GM18499 (cell line): ENCODE measurements at regions not wholly inside any gene's neighbourhood (a gene's known extent, or its start where the extent isn't known, plus 50 kb on each side); places are given as distances from the start of the nearest gene placed in this dataset.
"Not testable (repeated sequence)": the region's sequence is repeated elsewhere in the genome, so short reads cannot be mapped to it uniquely, and the experiment has no call there.

Experiments
- ATAC-seq: cut with Tn5 transposase; IDR thresholded peaks from one replicate; pipeline ENCODE4 v1.9.1; 2021; ENCODE audit warnings: moderate number of reproducible peaks; ENCODE audit not compliant: insufficient read depth, unreplicated experiment

DNA sequence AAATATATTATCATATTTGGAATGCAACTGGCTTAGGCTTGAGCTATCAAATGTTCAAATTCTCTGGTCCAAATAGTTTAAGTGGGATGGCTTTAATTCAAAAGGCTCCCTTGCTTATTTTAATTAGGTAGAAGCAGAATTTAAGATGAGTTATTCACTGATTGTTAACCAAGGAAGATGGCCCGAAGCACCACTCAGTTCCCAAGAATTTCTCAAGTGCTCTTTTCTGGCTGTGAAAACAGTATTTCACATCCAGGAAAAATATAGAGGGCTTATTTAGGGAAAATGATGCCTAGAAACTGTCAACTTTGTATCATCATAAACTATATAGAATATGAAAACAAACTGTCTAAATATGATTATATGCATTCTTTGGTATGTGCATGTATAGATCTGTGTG lies 246.5 kb upstream of the SFRP2 start:
- no peak for ATAC-seq

DNA sequence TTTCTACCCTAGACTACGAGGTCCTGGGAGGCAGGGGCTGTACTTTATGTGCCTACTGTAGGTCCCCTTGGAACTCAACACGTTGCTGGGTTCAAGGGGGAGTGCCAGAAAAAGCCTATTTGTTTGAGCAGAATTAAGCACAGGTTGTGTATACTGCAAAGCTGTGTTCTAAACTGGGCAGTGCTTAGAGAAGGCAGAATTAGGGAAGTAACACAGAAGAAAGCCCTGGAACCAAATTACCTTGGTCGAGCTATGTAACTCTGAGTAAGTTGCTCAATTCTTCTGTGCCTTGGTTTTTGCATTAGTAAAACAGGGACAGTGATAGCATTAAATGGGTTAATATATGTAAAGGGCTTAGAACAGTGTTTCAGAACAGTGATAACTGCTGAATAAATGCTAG lies 245.0 kb upstream of the SFRP2 start:
- ATAC-seq, result no peak

DNA sequence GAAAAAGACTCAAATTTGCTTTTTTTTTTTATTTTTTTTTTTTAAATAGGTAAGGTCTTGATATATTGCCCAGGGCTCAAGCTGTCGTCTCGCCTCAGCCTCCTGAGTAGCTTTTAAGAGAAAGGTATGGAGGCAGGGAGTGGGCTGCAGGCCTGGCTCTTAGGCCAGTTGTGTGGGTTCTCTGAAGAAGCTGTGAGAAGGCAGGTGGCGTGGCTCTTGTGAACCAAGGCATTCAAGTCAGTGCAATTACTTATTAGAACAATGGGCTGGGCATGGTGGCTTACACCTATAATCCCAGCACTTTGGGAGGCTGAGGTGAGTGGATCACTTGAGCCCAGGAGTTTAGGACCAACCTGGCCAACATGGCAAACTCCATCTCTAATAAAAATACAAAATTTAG lies 244.0 kb upstream of the SFRP2 start:
- ATAC-seq, result no peak

DNA sequence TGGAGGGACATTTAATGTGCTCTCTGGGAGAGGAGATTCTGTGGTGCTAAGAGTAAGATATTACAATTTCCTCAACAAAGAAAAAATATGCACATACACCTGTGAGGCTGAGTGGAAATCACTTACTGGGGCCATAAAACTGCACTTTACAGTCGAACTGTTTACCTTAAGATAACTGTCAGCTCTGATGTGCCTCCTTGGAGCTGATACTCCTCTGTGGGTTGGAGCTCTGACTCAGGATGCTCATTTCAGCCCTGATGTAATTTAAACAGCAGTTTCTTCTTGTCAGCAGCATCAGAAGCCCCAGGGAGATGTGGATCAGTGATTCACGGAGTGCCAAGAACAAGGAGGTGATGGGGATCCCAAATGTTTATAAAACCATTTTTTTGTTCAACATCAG lies 241.9 kb upstream of the SFRP2 start:
- ATAC-seq, result no peak

DNA sequence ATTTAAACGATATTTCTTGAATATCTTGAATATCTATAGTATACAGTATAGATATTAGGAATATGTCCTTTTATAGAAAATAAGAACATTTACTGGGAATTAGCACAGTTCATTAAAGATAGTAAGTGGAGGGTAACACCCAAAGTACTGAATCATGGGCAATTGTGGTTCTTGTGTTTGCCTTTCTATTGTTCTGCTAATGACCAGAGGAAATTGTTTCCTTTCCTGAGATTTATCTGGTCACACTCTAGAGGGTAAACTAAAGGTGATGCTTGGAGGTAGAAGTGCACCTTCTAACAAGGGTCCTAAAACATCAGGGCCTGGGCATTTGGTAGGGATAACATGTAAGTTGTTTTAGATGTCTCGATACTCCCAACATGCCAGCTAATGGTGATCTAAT lies 241.3 kb upstream of the SFRP2 start:
- no peak for ATAC-seq

DNA sequence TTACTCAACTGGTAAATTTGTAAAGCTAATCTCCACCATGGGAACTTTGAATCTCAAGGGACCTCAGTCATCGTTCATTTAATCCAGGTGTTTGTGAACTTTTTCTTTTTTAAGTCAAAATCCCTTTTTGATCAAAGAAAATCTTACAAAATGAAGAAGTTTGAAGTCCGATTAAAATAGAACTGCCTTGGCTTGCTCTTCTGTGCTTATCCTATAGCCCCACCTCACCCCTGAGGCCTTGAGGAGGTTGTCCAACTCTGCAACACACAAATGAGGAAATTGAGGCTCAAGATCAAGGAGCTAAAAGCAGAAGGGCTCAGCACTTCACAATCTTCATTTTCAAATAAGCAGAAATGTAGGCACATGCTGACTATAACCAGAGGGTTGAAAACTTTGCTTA lies 240.3 kb upstream of the SFRP2 start:
- no peak for ATAC-seq

DNA sequence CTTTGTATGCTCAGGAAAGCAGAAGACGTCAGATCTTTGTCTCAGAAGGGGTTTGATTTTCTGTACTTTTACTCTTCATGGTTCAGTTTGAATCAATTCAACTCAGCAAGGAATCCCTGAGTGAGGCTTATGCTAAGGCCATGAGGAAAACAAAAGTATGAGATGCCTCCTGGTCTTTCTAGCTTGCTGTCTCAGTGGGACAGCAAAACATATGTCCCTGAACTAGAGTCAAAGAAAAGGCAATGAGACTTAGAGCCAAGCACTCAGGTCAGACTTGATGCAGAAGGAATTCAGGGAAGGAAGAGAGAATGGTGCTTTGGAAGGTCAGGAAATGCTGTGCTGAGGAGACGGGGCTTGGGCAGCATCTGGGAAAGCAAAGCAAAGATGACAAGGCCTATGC lies 236.2 kb upstream of the SFRP2 start:
- no peak for ATAC-seq

DNA sequence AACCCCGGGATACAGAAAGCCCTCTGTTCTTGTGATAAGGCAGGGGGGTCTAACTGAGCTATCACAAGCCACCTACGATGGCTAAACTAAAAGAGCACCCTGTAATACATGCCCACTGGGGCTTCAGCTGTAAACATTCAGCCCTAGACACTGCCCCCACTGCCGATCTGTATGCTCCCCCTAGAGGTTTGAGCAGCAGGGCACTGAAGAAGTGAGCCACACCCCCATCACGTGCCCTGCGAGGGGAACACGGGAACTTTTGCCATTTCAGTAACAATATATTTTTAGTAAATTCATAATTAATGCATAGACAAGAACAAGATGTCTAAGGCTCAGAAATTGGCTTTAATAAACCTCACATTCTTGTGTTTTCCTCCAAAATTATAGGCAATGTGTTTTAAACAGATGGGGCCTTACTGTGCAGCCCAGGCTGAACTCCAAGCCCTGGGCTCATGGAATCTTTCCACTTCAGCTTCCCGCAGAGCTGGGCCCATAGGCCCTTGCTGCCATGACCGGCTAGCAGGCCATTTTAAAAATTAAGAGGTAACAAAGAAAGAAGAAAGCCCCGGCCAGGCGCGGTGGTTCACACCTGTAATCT lies 235.3 kb upstream of the SFRP2 start:
- no peak for ATAC-seq

DNA sequence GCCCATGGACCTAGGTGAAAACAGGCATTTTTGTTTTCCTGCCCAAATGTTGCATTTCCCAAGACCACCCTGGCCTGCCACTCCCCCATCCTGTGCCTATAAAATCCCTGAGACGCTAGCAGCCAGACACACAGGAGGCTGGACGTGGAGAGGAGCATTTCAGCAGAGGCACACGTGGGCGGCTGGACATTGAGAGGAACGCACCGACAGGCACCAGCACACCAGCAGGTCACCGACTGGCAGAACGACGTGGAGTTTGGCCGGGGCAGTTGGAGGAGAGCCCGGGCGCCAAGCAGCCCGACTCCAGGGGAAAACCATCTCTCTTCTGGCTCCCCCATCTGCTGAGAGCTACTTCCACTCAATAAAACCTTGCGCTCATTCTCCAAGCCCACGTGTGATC lies 234.8 kb upstream of the SFRP2 start:
- not testable (repeated sequence) for ATAC-seq

DNA sequence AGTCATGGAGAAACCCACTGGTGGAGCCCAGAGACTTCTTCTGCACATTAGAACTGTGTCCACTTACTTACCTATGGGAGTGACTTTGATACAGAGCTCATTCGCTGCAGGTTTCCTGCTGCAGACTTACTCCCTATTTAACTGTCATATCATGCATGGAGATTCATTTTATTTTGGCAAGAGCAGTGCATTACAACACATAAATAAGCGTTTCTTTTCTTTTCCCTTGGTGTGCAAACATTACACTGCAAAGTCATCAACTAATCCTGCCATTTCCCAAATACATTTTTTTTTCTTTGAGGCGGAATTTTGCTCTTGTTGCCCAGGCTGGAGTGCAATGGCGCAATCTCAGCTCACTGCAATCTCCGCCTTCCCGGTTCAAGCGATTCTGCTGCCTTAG lies 230.9 kb upstream of the SFRP2 start:
- ATAC-seq, result no peak

DNA sequence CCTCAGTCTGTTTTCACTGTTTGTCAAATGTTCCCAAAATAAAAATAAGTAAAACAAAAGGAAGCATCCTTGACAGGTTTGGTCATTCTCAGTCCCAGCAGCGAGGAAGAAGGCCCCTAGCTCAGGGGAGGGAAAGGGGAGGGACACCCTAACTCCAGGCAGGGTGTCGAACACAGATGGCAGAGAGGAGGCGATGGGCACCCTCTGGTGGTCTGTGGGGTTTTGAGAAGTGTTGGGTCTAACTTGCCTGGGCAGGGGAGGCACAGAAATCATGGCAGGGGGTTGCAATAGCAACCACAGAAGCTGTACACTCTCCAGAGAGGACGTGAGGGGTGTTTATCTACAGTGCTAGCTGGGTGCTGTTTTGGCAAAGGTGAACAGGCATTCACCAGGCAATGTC lies 229.8 kb upstream of the SFRP2 start:
- no peak for ATAC-seq

DNA sequence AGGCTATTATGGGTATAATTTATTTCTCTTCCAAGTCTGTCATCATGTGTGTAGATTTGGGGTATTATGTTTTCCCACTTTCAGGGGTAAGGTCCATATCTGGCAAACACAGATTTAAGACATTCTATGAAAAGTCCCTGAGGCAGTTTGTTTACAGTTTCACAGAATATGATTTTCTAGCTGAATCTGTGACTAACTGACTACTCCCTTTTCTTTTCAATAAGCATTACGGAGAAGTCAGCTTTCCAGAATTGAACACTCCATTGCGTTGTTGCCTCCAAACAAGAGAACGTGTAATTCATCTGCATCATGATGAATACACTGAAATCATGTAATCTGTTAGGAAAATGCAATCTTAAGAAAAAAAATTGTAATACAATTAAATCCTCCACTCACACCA lies 226.7 kb upstream of the SFRP2 start:
- no peak for ATAC-seq

DNA sequence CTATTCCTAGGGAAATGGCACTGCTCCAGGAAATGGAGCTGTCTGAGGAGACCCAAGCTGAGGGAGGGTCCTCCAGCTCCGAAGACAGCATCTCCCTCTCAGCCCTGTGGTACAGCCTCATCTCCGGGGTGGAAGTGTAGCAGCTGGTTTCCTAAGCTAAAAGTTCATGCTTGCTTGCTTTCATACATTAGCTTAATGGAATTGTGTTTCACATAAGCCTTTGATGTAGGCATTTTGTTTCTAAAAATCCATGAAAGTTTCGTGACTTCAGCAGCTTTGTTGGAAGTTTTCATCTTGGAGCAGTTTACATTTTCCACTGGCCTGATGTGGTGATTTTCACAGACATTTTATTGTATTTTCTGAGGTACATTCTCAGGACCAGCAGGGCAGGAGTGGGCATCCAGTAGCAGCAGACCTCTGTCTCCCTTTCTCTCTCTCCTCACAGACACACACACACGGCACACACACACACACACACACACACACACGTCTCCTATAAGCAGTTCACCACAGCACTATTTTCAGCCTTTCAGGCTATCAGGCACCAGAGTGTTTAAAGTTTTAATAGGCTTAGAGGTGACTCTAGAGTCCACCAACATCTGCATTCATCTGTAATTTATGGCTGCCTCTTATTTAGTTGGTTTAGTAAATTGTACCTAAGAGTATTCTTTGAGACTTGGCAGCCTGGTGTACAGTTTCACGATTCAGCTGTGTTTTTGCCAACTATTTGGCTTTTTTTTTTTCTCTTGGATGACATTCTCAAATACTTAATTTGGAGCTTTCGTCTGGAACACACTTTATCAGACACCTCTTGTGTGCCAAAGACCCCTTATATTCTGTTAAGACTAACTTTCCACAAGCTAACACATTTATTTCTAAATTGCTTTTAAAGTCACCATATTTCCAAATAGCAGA lies 225.8 kb upstream of the SFRP2 start:
- no peak for ATAC-seq

DNA sequence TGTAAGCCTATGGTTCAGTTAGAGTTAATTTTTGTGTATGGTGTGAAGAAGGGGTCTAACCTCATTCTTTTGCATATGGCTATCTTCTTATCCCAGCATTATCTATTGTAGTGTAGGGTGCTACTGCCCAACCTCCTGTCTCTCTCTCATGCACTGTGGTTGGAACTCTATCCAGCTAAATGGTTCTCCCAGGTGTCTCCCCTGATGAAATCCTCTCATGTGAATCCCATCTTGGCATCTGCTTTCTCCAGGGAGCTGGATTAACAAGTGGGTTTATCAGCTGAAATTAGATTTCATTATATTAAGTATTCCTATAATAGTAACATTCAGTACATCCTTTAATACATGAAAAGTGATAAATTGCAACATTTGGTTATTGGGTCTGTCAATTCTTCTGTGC lies 224.7 kb upstream of the SFRP2 start:
- ATAC-seq, result no peak

DNA sequence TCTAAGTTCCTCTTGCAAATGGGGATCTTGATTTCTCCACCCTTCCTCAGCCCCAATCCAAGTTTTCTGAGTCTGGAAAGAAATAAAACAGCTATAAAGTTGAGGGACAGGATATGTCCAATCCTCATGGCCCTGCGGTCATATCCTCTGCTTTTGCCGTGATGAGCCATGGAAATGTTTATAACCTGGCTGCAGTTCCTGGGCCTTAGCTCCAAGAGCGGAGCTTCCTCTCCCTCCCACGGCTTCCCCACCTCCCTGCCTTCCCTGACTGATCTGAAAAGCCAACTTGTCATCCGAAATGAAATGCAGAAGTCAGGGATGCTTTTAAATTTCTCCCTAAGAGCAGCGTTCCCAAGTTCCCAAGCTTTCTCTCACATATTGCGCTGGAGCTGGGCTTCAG lies 221.5 kb upstream of the SFRP2 start:
- no peak for ATAC-seq

DNA sequence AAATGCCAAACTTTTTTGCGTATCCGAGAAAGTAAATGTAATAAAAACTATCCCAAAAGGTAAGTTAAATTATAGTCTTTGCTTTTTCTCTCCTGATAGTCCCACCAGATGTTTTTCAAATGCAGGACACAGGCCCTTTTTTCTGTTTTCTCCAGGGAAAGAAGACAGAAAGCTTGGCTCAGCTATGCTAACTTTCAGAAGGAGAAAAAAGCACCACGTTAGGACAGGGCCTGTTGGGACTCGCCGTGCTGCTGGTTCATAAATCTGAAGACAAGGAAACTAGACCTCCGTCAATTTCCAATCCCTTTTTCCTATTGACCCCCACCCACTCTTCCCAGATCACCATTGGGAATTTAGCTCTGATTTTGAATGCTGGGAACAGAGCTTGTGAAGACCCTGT lies 220.9 kb upstream of the SFRP2 start:
- ATAC-seq, result no peak

DNA sequence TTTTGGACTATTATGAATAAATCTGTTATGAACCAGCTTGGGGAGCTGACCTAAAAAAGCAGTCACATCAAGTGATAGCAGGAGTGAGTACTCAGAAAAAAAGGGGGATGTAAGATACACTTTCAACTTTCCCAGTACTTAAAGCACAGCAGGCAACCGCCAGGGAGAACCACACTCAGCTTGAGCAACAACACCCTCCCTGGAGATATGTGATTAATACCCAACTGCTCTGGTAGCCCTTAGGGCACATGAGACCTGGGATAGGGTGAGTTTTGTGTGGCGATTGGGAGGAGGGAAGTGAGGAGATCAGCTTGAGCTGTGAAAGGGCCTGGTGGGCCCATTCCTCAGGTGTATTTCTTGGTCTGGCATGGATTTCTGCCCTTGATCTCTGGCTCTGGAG lies 220.3 kb upstream of the SFRP2 start:
- ATAC-seq, result no peak

DNA sequence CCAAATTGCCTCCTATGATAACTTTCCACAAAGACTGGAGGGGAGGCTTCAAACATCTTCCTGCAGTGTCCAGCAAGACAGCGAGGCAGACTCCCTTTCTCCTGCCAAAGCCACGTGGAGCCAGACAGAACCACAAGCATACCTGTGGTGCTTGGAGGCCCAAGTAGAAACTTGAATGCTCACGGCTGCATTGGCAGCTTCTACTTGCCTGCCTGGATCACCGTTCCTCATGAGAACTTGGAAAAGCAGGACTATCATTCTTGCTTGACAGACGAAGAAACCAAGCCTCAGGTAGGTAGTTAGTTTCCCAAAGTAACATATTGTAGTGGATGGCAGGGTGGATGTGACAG lies 216.3 kb upstream of the SFRP2 start:
- ATAC-seq, result no peak

DNA sequence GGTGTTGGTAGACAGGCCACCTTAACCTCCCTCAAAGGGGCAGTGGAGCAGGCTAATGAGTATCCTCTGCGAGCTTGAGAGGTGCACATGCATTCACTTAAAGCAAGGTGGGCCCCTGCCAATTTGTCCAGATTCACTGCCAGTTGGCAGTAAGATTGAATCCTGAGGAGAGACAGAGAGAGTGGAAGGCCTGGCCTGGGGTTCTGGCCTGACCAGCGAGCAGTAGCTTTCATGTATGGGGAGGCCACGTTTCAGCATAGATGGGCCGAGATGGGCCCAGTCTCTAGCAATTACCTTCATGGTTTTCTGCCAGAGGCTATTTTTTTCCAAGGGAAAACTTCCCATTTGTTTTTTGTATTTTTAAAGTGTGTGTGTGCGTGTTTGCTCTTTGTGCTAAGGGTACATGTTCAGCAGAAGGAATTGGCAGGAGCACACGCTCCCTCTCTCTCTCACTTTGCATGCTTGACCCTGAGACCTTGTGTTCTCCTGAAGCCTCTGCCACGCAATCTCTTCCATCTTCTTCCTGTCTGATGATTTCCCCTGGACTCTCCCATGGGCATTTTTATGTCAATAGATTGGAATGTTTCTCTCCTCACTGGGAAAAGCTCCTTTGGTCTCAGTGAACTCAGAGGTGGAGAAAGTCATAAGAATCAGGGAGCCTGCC lies 215.8 kb upstream of the SFRP2 start:
- no peak for ATAC-seq

DNA sequence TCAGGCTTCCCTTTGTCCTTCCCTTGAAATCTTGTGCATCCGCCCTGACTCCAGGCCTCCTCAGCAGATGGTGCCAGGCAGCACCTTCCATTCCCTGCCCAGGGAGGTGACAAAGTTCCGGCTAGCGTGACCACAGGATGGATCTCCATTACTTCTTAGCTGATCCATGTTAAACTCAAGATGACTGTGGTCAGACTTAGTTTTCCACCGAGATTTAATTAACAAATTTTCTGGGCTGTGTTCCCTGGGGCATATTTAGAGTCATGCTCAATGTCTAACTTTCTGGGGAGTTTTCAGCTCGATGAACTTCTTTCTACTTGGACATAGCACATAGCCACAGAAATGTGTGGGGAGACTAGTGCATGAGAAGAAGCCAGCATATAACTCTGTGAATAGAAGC lies 215.1 kb upstream of the SFRP2 start:
- no peak for ATAC-seq

DNA sequence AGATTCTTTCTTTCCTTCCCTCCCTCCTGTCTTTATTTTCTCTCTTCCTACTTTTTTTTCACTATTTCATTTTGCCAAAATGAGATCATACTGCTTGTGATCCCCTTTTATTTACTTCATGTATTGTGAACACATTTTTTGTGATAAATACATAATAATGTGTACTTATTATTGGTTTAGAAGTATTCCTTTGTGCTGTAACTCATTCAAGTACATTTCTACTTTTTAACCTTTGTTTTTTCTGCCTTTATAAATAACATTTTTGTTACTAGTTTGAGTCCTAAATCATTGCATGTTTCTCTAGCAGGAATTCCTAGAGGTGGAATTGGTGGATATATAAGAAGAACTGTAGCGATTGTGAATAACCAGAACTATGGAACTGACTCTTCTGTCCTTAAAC lies 214.5 kb upstream of the SFRP2 start:
- ATAC-seq, result no peak

DNA sequence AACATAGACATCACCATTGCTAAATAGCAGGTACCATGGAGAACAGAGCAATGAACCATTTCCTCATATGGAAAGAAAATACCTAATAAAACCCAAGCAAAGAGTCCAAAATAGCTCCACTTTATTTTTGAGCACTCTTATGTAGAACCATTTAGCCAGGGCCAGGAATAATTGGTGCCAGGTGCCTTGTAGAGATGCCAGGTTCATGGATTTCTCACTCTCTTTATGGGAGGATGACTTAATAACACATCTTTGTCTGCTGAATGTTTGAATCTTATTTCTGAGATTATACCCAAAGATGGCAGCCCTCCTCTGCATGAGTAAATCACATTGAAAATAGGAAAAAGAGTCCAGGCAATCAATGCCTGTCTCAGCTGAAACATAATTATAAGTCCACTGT lies 212.3 kb upstream of the SFRP2 start:
- ATAC-seq, result no peak
